GM12878 (cell line): ENCODE measurements at regions not wholly inside any gene's neighbourhood (a gene's known extent, or its start where the extent isn't known, plus 50 kb on each side); places are given as distances from the start of the nearest gene placed in this dataset.

Source experiments
- CHD2 ChIP-seq: IDR thresholded peaks from 2 replicates; pipeline ENCODE4 v1.6.1; 2011; ENCODE audit warnings: low read depth, low read length, improper control_type of control experiment, borderline replicate concordance
- EZH2 ChIP-seq: IDR thresholded peaks from 2 replicates; pipeline ENCODE4 v1.6.1; 2012; ENCODE audit warnings: low read depth, mild to moderate bottlenecking, control low read depth, inconsistent platforms, low read length, borderline replicate concordance; ENCODE audit not compliant: control insufficient read depth
- HDAC2 ChIP-seq: fragments of 200-600 bp; sonication (generic); IDR thresholded peaks from 2 replicates; pipeline ENCODE4 v1.6.1; 2017
- MEF2A ChIP-seq: IDR thresholded peaks from 2 replicates; pipeline ENCODE4 v1.6.1; 2011; ENCODE audit warnings: low read depth, mild to moderate bottlenecking, low read length, moderate library complexity; ENCODE audit not compliant: insufficient read depth
- MTA3 ChIP-seq: IDR thresholded peaks from 2 replicates; pipeline ENCODE4 v1.6.1; 2012; ENCODE audit warnings: low read length, inconsistent platforms, borderline replicate concordance
- NFIC ChIP-seq: IDR thresholded peaks from 2 replicates; pipeline ENCODE4 v1.6.1; 2012; ENCODE audit warnings: low read depth, mild to moderate bottlenecking, inconsistent platforms, low read length, moderate library complexity
- POLR2A ChIP-seq: IDR thresholded peaks from 2 replicates; pipeline ENCODE4 v1.6.1; 2011; ENCODE audit warnings: low read depth, mild to moderate bottlenecking, low read length
- POLR2AphosphoS5 ChIP-seq: IDR thresholded peaks from 2 replicates; pipeline ENCODE4 v1.6.1; 2011; ENCODE audit warnings: mild to moderate bottlenecking, low read length, inconsistent platforms
- RUNX3 ChIP-seq: IDR thresholded peaks from 2 replicates; pipeline ENCODE4 v1.6.1; 2012; ENCODE audit warnings: low read length, inconsistent platforms
- TF ChIP-seq, protein P1 (sequence below): IDR thresholded peaks from 2 replicates; pipeline ENCODE4 v1.6.1; 2012; ENCODE audit warnings: mild to moderate bottlenecking, low read depth, low read length
- TF ChIP-seq, protein P2 (sequence below): IDR thresholded peaks from 2 replicates; pipeline ENCODE4 v1.6.1; 2011; ENCODE audit warnings: low read depth, low read length, improper control_type of control experiment, borderline replicate concordance
- TF ChIP-seq, protein P3 (sequence below), 3 experiments: IDR thresholded peaks in 2 of 3; conservative IDR thresholded peaks in 1 of 3; 2 replicates each; pipeline ENCODE4 v1.5.1; 2011; ENCODE audit warnings: low read depth in 3 of 3, low read length in 3 of 3, mild to moderate bottlenecking in 3 of 3, control low read depth in 2 of 3, moderate library complexity in 2 of 3, inconsistent platforms in 1 of 3, mixed read lengths in 1 of 3; ENCODE audit not compliant: control insufficient read depth in 2 of 3, insufficient read depth in 1 of 3; ENCODE audit errors: extremely low read depth in 1 of 3

DNA sequence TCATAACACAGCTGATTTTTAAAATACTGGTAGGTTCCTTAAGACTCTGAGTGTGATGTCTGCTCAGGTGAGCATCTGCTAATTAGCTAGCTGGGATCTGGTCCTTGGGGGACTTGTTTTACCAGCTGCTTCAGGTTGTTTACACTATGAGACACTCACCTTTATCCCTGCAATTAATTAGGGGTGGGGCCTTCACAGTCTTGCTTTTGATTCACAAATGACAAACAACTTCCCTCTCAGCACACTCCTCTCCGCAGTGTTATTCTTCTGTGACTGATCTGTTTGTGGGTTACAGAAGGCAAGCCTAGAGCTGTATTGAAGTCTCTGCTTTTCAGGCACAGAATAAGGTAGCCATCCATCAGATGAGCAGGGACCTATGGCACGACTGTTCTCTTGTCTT lies 62.0 kb upstream of the CD83 start:
- TF ChIP-seq HDAC2 = no peak
- no peak for TF ChIP-seq EZH2
- no peak for TF ChIP-seq POLR2A
- no peak for TF ChIP-seq CHD2
- TF ChIP-seq, protein P1, sequence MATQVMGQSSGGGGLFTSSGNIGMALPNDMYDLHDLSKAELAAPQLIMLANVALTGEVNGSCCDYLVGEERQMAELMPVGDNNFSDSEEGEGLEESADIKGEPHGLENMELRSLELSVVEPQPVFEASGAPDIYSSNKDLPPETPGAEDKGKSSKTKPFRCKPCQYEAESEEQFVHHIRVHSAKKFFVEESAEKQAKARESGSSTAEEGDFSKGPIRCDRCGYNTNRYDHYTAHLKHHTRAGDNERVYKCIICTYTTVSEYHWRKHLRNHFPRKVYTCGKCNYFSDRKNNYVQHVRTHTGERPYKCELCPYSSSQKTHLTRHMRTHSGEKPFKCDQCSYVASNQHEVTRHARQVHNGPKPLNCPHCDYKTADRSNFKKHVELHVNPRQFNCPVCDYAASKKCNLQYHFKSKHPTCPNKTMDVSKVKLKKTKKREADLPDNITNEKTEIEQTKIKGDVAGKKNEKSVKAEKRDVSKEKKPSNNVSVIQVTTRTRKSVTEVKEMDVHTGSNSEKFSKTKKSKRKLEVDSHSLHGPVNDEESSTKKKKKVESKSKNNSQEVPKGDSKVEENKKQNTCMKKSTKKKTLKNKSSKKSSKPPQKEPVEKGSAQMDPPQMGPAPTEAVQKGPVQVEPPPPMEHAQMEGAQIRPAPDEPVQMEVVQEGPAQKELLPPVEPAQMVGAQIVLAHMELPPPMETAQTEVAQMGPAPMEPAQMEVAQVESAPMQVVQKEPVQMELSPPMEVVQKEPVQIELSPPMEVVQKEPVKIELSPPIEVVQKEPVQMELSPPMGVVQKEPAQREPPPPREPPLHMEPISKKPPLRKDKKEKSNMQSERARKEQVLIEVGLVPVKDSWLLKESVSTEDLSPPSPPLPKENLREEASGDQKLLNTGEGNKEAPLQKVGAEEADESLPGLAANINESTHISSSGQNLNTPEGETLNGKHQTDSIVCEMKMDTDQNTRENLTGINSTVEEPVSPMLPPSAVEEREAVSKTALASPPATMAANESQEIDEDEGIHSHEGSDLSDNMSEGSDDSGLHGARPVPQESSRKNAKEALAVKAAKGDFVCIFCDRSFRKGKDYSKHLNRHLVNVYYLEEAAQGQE = no peak
- TF ChIP-seq, protein P2, sequence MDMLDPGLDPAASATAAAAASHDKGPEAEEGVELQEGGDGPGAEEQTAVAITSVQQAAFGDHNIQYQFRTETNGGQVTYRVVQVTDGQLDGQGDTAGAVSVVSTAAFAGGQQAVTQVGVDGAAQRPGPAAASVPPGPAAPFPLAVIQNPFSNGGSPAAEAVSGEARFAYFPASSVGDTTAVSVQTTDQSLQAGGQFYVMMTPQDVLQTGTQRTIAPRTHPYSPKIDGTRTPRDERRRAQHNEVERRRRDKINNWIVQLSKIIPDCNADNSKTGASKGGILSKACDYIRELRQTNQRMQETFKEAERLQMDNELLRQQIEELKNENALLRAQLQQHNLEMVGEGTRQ = no peak
- no peak for TF ChIP-seq RUNX3
- no peak for TF ChIP-seq POLR2AphosphoS5
- TF ChIP-seq, protein P3, sequence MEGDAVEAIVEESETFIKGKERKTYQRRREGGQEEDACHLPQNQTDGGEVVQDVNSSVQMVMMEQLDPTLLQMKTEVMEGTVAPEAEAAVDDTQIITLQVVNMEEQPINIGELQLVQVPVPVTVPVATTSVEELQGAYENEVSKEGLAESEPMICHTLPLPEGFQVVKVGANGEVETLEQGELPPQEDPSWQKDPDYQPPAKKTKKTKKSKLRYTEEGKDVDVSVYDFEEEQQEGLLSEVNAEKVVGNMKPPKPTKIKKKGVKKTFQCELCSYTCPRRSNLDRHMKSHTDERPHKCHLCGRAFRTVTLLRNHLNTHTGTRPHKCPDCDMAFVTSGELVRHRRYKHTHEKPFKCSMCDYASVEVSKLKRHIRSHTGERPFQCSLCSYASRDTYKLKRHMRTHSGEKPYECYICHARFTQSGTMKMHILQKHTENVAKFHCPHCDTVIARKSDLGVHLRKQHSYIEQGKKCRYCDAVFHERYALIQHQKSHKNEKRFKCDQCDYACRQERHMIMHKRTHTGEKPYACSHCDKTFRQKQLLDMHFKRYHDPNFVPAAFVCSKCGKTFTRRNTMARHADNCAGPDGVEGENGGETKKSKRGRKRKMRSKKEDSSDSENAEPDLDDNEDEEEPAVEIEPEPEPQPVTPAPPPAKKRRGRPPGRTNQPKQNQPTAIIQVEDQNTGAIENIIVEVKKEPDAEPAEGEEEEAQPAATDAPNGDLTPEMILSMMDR (IDR thresholded peaks at IDR 0.05 in 2 of 3, conservative IDR thresholded peaks at IDR 0.05 in 1 of 3; ENCODE audit: control insufficient read depth in 2 of 3, extremely low read depth in 1 of 3, insufficient read depth in 1 of 3, low read depth in 3 of 3, low read length in 3 of 3) = no peak
- no peak for TF ChIP-seq MTA3
- no peak for TF ChIP-seq NFIC
- TF ChIP-seq MEF2A = no peak
